ENCODE measurements at regions not wholly inside any gene's neighbourhood (a gene's known extent, or its start where the extent isn't known, plus 50 kb on each side); places are given as distances from the start of the nearest gene placed in this dataset.

- no peak overlapping the region for H3K4me2 ChIP-seq (ENCODE audit: low read depth, low read length)
- H3K9ac ChIP-seq (ENCODE audit: insufficient read depth, low read depth, low read length) = no peak overlapping the region
- H3K27me3 ChIP-seq (ENCODE audit: control insufficient read depth in 1 of 2, insufficient read depth in 2 of 2, low read length in 2 of 2) = no peaks in the 10 kb centered on the region
- H3K36me3 ChIP-seq (replicated peaks in 1 of 2; ENCODE audit: control insufficient read depth in 1 of 2, insufficient read depth in 2 of 2, low read length in 2 of 2) = no peaks in the 10 kb centered on the region
- CTCF ChIA-PET (ENCODE audit: low intra/inter-chr PET ratio, low total read pairs) = no interaction called here
- 13% methylated on average over 1 of the region's 1 CpG for WGBS (ENCODE audit: low lambda C conversion rate)
- H4K20me1 ChIP-seq (ENCODE audit: insufficient read depth, low read length) = no peaks in the 10 kb centered on the region
- FAIRE-seq (no peak), ATAC-seq (no peak), DNase-seq (ENCODE audit: low spot score) (no peak)
- no peaks in the 10 kb centered on the region for H3K4me1 ChIP-seq (ENCODE audit: insufficient read depth, low read length)
- no peak overlapping the region for H3K27ac ChIP-seq (ENCODE audit: extremely low read length, insufficient read depth, low read length)
- no peaks in the 10 kb centered on the region for H3K79me2 ChIP-seq (ENCODE audit: insufficient read depth, low read length)
- no TSS peak for BruUV-seq (replicated peaks)
- no peak overlapping the region for H3K4me3 ChIP-seq (replicated peaks in 1 of 3; ENCODE audit: insufficient read depth in 1 of 3, low read depth in 2 of 3, low read length in 3 of 3)
- intact Hi-C loops (cut with micrococcal nuclease; ENCODE audit: unreplicated experiment) = no loop called here
- TF ChIP-seq ZBTB40 (IDR thresholded peaks at IDR 0.05) = no peak
- no peak for TF ChIP-seq ZBTB40 (CRISPR knock-in tag; IDR thresholded peaks at IDR 0.05)
- no peak for TF ChIP-seq KDM1A (CRISPR knock-in tag; IDR thresholded peaks at IDR 0.05)
- no peak for TF ChIP-seq TP53 (CRISPR knock-in tag; conservative IDR thresholded peaks at IDR 0.05)
- no peak for TF ChIP-seq TOE1 (CRISPR knock-in tag; IDR thresholded peaks at IDR 0.05)
- TF ChIP-seq HDAC1 (CRISPR knock-in tag; IDR thresholded peaks at IDR 0.05) = no peak
- TF ChIP-seq PHF8 (CRISPR knock-in tag; IDR thresholded peaks at IDR 0.05) = no peak
- TF ChIP-seq ZNF337 (CRISPR knock-in tag; IDR thresholded peaks at IDR 0.05; ENCODE audit: borderline replicate concordance, low read depth) = no peak
- no peak for TF ChIP-seq ZNF234 (CRISPR knock-in tag; conservative IDR thresholded peaks at IDR 0.05)
- no peak for TF ChIP-seq ZNF777 (CRISPR knock-in tag; IDR thresholded peaks at IDR 0.05)
- in situ Hi-C loops (cut with HindIII; ENCODE audit: extremely low pct_ligation_motif_present, low pct_unique_long_range_greater_than_20kb) = no loop called here
- H3K9me3 ChIP-seq (ENCODE audit: low read length) = peaks cover 28% of the 10 kb centered on the region
- no peak overlapping the region for H2AFZ ChIP-seq (ENCODE audit: low read length)
- POLR2A ChIA-PET = no interaction called here
These were observed 420.8 kb downstream of the MTRR start for GRCh38 chr5:8289779-8290178.
